Activated CD8-positive, alpha-beta memory T cell treated with anti-CD3 and anti-CD28 coated beads, Interleukin-2, amount 10 ng/mL, durations not matched to agents 7 days and 5 days (primary cell): ENCODE measurements at regions not wholly inside any gene's neighbourhood (a gene's known extent, or its start where the extent isn't known, plus 50 kb on each side); places are given as distances from the start of the nearest gene placed in this dataset.

Experiments used
- ATAC-seq: fragments of 150-1000 bp; cut with Tn5 transposase; one replicate; pipeline ENCODE4 v1.10.0; 2021; ENCODE audit warnings: moderate library complexity
- CTCF ChIA-PET: fragments of 350-600 bp; sonication (Branson Sonifier 250); formaldehyde crosslinking; loops from one replicate; lab custom pipeline; 2021; ENCODE audit warnings: antibody characterized with exemption; lab: Charles Lee
- DNase-seq: peaks from one replicate; pipeline ENCODE4 v3.0.0-alpha.2; 2020
- H3K27ac Mint-ChIP-seq: one replicate; pipeline ENCODE4 v1.8.0; 2021; ENCODE audit warnings: mild to moderate bottlenecking, mixed read lengths
- H3K27me3 Mint-ChIP-seq: one replicate; pipeline ENCODE4 v1.8.0; 2021; ENCODE audit warnings: mixed read lengths
- H3K36me3 Mint-ChIP-seq: one replicate; pipeline ENCODE4 v1.8.0; 2021; ENCODE audit warnings: mild to moderate bottlenecking, mixed read lengths
- H3K4me1 Mint-ChIP-seq: one replicate; pipeline ENCODE4 v1.8.0; 2021; ENCODE audit warnings: mixed read lengths
- H3K4me3 Mint-ChIP-seq: one replicate; pipeline ENCODE4 v1.8.0; 2021; ENCODE audit warnings: mild to moderate bottlenecking, moderate library complexity, mixed read lengths
- H3K9me3 Mint-ChIP-seq: one replicate; pipeline ENCODE4 v1.8.0; 2022; ENCODE audit warnings: low read depth, mixed read lengths

DNA sequence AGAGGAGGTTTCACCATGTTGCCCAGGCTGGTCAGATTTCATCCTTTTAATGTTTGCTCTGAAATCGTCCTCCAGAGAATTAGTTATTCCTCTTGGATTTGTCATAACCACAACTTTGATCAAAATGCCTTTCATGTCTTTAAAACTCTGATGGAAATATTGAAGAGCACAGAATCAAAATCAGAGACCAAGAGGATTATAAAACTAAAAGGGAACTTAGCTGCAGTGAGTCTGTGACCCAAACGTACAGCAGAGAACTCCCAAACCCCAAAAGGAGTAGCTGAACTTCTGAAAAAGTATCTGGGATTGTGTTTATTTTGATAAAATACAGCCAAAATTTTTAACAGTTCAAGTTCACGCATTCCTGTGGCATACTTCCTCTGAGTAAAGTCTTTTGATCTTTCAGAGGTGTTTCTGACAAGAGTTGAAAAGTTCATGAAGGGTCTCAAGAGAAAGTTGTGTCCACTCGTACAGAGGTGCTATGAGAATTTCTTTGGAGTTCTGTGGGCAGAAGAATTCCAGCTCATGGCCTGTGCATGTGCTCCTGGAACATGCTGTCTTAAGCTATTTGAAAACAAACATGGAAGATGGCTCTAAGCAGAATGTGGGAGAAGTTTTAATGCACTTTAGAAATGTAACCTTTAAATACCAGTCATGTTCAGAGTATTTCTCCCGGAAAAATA lies 124.0 kb downstream of the ESM1 start:
- CTCF ChIA-PET = no interaction called here
- no peak for ATAC-seq
- peaks cover 55% of the 10 kb centered on the region for H3K27me3 Mint-ChIP-seq
- H3K9me3 Mint-ChIP-seq = peaks cover 22% of the 10 kb centered on the region
- no peaks in the 10 kb centered on the region for H3K4me1 Mint-ChIP-seq
- H3K27ac Mint-ChIP-seq = no peak overlapping the region
- peaks cover 10% of the 10 kb centered on the region for H3K36me3 Mint-ChIP-seq
- DNase-seq = no peak
- H3K4me3 Mint-ChIP-seq = no peak overlapping the region

DNA sequence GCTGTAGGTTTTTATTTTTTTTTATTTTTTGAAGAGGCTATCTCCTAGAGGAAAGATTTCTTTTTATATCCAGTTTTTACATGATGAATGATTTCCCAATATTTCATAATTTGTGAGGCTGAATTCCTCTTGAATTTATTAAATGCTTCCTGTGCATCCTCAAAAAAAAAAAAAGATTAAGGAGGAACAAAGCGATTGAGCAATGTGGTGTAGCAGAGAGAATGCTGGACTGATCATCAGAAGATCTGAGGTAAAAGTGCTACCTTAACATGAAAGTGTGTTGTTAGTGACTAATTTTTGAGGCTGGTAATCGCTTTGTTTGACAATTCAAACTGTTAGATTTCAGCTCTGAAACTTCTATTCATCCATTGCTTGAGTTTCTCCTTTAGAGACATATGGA lies 125.1 kb downstream of the ESM1 start:
- Mint-ChIP-seq H3K4me3 (no peak overlapping the region), H3K27me3 (peaks cover 56% of the 10 kb centered on the region), H3K9me3 (peaks cover 22% of the 10 kb centered on the region), H3K4me1 (no peaks in the 10 kb centered on the region), H3K27ac (no peak overlapping the region), H3K36me3 (peaks cover 11% of the 10 kb centered on the region)
- DNase-seq (no peak), ATAC-seq (no peak)
- CTCF ChIA-PET = no interaction called here

DNA sequence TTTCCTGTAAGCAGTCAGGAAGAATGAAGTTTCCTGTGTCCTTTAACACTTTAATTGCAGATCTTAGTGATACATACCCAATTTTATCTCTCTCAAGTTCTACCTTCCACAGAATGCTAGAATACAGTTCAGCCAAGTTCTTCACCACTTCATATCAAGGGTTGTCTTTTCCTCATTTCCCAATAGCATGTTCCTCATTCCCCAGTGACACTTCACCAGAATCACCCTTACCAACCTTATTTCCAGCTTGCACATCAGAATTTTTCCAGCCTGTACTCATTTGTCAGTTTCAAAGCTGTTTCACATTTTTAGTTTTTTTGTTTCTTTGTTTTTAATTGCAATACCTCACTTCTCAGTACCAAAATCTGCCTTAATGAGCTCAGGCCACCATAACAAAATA lies 126.1 kb downstream of the ESM1 start:
- no peak overlapping the region for H3K27ac Mint-ChIP-seq

DNA sequence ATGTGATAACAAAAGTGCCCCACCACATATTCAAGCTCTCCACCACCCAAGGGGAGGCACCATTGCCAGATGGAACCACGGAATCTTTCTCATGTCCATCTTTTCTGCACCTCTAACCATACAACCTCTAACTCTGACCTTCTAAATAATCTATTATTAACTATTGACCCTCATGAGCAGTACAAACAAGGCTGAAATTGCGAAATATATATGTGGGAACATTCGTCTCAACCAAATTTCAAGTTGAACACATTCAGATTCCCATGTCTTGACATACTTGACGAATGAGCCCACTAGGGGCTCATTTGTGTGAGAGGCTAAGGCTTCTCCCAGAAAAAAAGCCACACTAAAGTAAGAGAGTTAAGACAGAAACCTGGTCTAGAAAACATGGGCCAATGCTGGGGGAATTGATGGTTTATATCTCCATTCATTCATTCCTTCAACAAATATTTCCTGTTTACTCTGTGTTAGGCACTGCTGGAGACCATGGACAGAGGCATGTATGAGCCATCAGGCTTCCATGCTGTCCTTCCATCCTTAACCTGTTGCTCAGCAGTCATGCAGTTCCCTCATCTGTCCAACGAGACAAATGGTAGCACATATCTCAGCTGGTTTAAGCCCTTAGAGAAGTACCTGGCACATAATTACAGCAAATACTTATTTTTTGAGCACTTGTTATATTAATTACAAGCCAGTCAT lies 130.4 kb downstream of the ESM1 start:
- CTCF ChIA-PET = interaction anchor here (1.3 to 2.2 kb wide), 3 partner anchors 10 to 12 kb away, joined by 3 to 9 read pairs (median 4); no protein-coding TSS in a partner anchor
- no peak for DNase-seq
- no peak for ATAC-seq

More for the DNA sequence above, 126.1 kb downstream of the ESM1 start:
- DNase-seq = no peak
- ATAC-seq = no peak
- Mint-ChIP-seq H3K27me3 (peaks cover 57% of the 10 kb centered on the region), H3K36me3 (peaks cover 11% of the 10 kb centered on the region), H3K9me3 (peaks cover 22% of the 10 kb centered on the region), H3K4me3 (no peak overlapping the region), H3K4me1 (no peaks in the 10 kb centered on the region)
- CTCF ChIA-PET = interaction anchor here (1.1 to 1.7 kb wide), 3 partner anchors 8 to 341 kb away, joined by 4 to 6 read pairs (median 5); partner anchors contain the start of gene SNX18

DNA sequence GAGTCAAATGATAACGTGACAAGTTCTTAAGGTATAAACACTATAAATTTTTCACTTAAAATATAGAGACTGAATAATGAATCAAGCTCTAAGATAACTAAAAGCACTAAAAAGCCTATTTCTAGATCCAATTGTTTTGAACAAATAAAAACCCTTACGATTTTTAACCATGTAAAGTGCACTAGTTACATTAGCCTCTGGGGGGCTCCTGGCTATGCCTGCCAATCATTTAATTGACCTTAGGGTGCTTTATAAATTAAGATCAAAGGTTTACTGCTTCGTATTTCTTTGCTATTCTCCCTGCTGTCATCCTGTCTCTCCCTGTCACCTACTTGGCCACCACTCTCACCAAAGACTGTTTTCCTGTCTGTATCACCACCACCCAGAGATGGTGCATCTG lies 133.4 kb downstream of the ESM1 start:
- ATAC-seq (no peak), DNase-seq (no peak)
- no peak overlapping the region for H3K27ac Mint-ChIP-seq
- no peaks in the 10 kb centered on the region for H3K9me3 Mint-ChIP-seq
- peaks cover 1% of the 10 kb centered on the region for H3K36me3 Mint-ChIP-seq
- peaks cover 6% of the 10 kb centered on the region for H3K4me1 Mint-ChIP-seq
- CTCF ChIA-PET = interaction anchor here (0.8 to 3.9 kb wide), 5 partner anchors 15 to 334 kb away, joined by 3 to 30 read pairs (median 5); partner anchors contain the start of genes GPX8 and SNX18
- peaks cover 42% of the 10 kb centered on the region for H3K27me3 Mint-ChIP-seq
- no peak overlapping the region for H3K4me3 Mint-ChIP-seq

More for the DNA sequence above, 130.4 kb downstream of the ESM1 start:
- Mint-ChIP-seq H3K4me3 (no peak overlapping the region), H3K36me3 (peaks cover 11% of the 10 kb centered on the region), H3K9me3 (peaks cover 22% of the 10 kb centered on the region), H3K27me3 (peaks cover 38% of the 10 kb centered on the region), H3K4me1 (no peaks in the 10 kb centered on the region), H3K27ac (no peak overlapping the region)

DNA sequence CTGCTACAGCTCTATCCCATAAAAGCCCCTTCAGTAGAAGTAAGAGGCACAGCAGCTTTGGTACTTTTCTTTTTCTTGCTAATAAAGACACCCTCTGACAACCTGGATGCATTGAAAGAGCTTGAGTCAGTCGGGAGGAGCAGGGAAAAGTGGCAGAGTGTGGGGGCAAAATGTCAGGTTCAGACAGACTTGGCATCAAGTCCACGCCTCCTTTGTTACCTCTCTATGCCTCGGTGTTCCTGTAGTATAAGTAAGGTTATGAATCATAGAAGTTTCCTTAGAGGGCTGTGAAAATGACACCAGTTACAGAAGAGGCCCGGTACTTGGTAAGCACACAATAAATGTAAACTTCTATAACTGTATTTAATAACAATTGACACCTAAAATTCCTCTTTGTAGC lies 133.9 kb downstream of the ESM1 start:
- no peaks in the 10 kb centered on the region for H3K9me3 Mint-ChIP-seq
- peaks cover 42% of the 10 kb centered on the region for H3K27me3 Mint-ChIP-seq
- peaks cover 6% of the 10 kb centered on the region for H3K4me1 Mint-ChIP-seq
- H3K4me3 Mint-ChIP-seq = no peak overlapping the region
- no peak overlapping the region for H3K27ac Mint-ChIP-seq
- H3K36me3 Mint-ChIP-seq = peaks cover 1% of the 10 kb centered on the region
- CTCF ChIA-PET = interaction anchor here (0.8 to 3.9 kb wide), 4 partner anchors 15 to 333 kb away, joined by 3 to 30 read pairs (median 6); partner anchors contain the start of genes GPX8 and SNX18
- DNase-seq (no peak), ATAC-seq (no peak)

DNA sequence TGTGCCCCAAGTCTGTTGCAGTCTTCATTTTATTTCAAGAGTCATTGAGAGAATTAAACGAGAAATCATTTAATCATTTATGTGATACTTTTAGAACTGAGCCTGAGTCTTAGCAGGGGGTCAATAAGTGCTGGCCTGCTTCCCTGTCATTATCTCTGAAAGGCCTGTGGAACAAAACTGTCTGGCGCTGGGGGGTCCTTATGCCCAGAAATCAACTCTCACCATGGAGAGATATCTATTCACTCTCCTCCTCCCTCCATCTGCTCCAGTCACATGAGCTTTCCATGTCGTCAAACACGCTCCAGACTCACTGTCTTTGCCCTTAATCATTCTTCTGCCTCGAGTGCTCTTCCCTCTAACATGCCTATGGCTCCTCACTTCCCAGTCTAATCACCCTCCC lies 136.8 kb downstream of the ESM1 start:
- Mint-ChIP-seq H3K4me3 (no peak overlapping the region), H3K4me1 (peaks cover 14% of the 10 kb centered on the region), H3K27me3 (peaks cover 34% of the 10 kb centered on the region), H3K27ac (no peak overlapping the region), H3K9me3 (no peaks in the 10 kb centered on the region), H3K36me3 (no peaks in the 10 kb centered on the region)
- CTCF ChIA-PET = interaction anchor here (1.2 to 2.2 kb wide), 2 partner anchors 8 to 331 kb away, joined by 3 to 5 read pairs; partner anchors contain the start of gene SNX18
- DNase-seq = no peak
- no peak for ATAC-seq

DNA sequence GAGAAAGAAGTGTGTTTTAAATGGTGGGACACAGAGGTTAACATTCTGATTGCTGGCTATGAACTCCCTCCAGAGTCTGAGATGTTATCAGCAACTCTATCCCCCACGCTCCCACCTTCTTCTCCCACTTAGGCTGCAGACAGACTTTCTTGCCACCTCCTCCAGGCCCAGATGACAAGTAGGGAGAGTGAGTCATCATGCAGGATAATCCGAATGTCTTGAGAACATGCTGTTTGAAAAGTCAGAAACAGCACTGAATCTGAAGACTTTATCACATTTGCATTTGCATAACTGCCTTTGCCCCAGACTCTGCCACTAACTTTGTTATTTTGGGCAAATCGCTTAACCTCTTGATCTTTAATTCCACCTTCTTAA lies 139.8 kb downstream of the ESM1 start:
- H3K27ac Mint-ChIP-seq = no peak overlapping the region
- H3K27me3 Mint-ChIP-seq = peaks cover 21% of the 10 kb centered on the region
- no peaks in the 10 kb centered on the region for H3K9me3 Mint-ChIP-seq
- ATAC-seq (no peak), DNase-seq (no peak)
- no peaks in the 10 kb centered on the region for H3K36me3 Mint-ChIP-seq
- CTCF ChIA-PET = interaction anchor here (0.8 to 3.5 kb wide), 35 partner anchors 9 to 534 kb away, joined by 3 to 131 read pairs (median 4); partner anchors contain the start of gene SNX18
- H3K4me1 Mint-ChIP-seq = peaks cover 18% of the 10 kb centered on the region
- no peak overlapping the region for H3K4me3 Mint-ChIP-seq

DNA sequence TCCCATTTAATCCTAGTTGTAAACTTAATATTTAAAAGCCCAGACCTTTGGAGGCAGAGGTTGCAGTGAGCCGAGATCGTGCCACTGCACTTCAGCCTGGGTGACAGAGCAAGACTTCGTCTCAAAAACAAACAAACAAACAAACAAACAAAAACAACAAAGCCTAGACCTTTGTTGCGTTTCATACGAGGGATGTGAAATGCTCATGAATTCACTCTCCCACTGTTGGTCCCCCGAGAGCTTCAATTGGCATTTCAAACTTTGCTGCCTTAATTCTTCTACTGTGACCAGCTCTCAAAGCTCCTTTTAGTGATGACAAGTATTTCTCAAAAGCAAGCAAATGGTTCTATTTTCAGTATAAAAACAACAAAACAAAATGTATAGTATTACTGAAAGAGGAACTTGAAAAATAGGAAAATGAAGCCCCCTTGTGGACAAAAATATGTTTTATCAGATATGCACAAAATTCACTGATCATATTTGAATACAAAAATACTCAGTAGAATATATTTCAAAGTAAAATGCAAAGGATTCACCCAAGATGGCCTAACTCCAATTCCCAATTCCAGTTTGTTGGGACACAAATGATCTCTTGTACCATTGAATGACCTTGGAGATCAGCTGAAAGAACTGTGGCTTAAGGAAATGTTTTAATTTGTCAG lies 140.4 kb downstream of the ESM1 start:
- no peaks in the 10 kb centered on the region for H3K9me3 Mint-ChIP-seq
- H3K4me1 Mint-ChIP-seq = peaks cover 18% of the 10 kb centered on the region
- DNase-seq = no peak
- H3K36me3 Mint-ChIP-seq = no peaks in the 10 kb centered on the region
- CTCF ChIA-PET = interaction anchor here (0.6 to 3.5 kb wide), 43 partner anchors 9 to 533 kb away, joined by 3 to 131 read pairs (median 3); partner anchors contain the start of gene SNX18
- H3K27me3 Mint-ChIP-seq = peaks cover 16% of the 10 kb centered on the region
- H3K4me3 Mint-ChIP-seq = no peak overlapping the region
- H3K27ac Mint-ChIP-seq = no peak overlapping the region
- ATAC-seq = peak; percentile 69

DNA sequence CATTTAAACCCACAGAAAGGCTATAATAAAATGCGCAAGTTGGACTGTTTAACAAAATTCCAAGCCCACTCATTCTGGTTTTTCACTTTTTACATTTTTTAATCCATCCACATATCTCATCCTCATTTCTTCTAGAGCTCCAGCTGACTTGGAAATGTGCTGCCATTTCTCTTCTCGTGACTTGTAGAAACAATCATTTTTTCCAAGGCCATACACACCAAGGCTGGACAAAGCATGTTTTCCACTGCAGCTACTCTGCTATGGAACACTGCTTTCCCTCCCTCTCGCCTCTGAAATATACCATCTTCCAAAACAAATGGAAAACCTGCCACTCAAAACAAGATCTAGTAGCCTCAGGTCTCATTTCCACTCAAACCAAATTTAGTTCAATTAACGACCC lies 141.1 kb downstream of the ESM1 start:
- DNase-seq = no peak
- peaks cover 13% of the 10 kb centered on the region for H3K27me3 Mint-ChIP-seq
- H3K4me3 Mint-ChIP-seq = no peak overlapping the region
- no peaks in the 10 kb centered on the region for H3K9me3 Mint-ChIP-seq
- peaks cover 1% of the 10 kb centered on the region for H3K36me3 Mint-ChIP-seq
- CTCF ChIA-PET = interaction anchor here (0.7 to 3.5 kb wide), 23 partner anchors 12 to 533 kb away, joined by 3 to 131 read pairs (median 5); partner anchors contain the start of gene SNX18
- peaks cover 20% of the 10 kb centered on the region for H3K4me1 Mint-ChIP-seq
- no peak for ATAC-seq
- no peak overlapping the region for H3K27ac Mint-ChIP-seq

DNA sequence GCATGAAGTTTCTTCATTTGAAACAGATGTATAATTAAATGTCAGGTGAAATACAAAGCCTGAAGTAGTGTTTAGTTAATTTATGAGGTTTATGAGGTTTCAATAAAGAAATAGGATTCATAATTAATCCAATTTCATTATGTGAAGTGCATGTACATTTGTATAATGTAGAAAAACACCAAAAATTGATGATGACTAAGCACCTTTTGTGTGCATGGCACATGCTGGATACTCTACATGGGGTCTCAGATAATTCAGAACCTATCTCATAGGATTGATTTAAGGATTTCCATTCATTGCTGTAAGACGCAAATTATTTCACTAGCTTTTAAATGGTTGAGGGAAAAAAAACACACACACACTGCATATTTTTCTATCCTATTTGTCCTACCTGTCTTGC lies 143.9 kb downstream of the ESM1 start:
- Mint-ChIP-seq H3K27me3 (peaks cover 5% of the 10 kb centered on the region), H3K27ac (no peak overlapping the region), H3K4me1 (peaks cover 14% of the 10 kb centered on the region), H3K36me3 (peaks cover 1% of the 10 kb centered on the region), H3K4me3 (no peak overlapping the region), H3K9me3 (no peaks in the 10 kb centered on the region)
- DNase-seq (no peak), ATAC-seq (no peak)
- CTCF ChIA-PET = interaction anchor here (1.3 kb wide), 1 partner anchor 8 kb away, joined by 5 read pairs; no protein-coding TSS in a partner anchor

DNA sequence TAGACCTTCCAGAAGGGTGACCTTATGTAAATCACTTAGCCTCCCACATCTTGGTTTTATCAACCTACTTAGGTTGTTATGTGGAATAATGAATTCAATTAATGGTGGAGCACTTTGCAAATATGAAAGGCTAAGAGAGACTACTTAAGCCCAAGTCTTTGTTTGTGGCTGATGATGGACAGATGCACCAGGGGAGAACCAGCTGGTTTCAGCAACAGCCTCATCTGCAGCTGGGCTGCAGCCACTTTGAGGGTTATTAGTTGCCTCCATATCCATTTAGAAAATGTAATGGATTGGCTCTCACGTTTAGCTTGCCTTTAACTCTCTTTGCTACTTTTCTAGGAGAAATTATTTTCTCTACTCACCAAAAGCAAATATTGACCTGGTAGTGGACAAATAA lies 146.6 kb downstream of the ESM1 start:
- Mint-ChIP-seq H3K9me3 (no peaks in the 10 kb centered on the region), H3K4me1 (peaks cover 11% of the 10 kb centered on the region), H3K4me3 (no peak overlapping the region), H3K27me3 (peaks cover 5% of the 10 kb centered on the region), H3K27ac (no peak overlapping the region), H3K36me3 (peaks cover 1% of the 10 kb centered on the region)
- CTCF ChIA-PET = interaction anchor here (0.7 to 2.3 kb wide), 2 partner anchors 28 to 321 kb away, joined by 3 to 11 read pairs; partner anchors contain the start of gene SNX18
- DNase-seq (no peak), ATAC-seq (no peak)

DNA sequence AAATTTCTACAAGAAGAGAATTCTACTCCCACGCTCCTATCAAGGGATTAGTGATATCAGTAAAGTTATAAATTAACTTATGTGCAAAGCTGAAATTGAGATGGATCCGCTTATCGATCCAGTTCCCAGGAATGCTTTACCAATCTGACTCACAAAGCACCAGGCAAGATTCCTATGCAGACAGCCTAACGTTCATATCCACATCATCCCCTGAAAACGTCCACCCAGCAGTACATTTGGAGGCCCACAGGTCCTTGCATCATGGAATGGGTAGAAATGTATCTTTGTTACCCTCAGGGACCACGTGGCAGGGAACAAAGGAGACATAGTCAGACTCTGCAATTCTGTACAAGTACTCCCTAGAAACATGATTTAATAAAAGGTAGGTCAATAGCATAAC lies 147.4 kb downstream of the ESM1 start:
- Mint-ChIP-seq H3K4me3 (no peak overlapping the region), H3K27me3 (peaks cover 5% of the 10 kb centered on the region), H3K27ac (no peak overlapping the region), H3K36me3 (peaks cover 1% of the 10 kb centered on the region), H3K9me3 (no peaks in the 10 kb centered on the region), H3K4me1 (peaks cover 11% of the 10 kb centered on the region)
- CTCF ChIA-PET = interaction anchor here (0.9 kb wide), 1 partner anchor 320 kb away, joined by 3 read pairs; the partner anchor contains the start of gene SNX18
- ATAC-seq = no peak
- DNase-seq = no peak
